HCT116 (cell line): ENCODE measurements at regions not wholly inside any gene's neighbourhood (a gene's known extent, or its start where the extent isn't known, plus 50 kb on each side); places are given as distances from the start of the nearest gene placed in this dataset.

Source experiments
- ATAC-seq: fragments of 200-7000 bp; cut with Tn5 transposase; 2 replicates; pipeline ENCODE4 v1.9.1; 2020; ENCODE audit warnings: mild to moderate bottlenecking, moderate library complexity
- BruUV-seq: library from RNA; stranded (reverse); fragments of 400-500 nt; replicated peaks from 2 replicates; lab custom pipeline; 2021; lab: Mats Ljungman, UMichigan
- CTCF ChIA-PET: fragments of 300-600 bp; sonication (Branson Sonifier 250); formaldehyde crosslinking; loops from one replicate; lab custom pipeline; 2021; ENCODE audit warnings: antibody characterized with exemption; lab: Charles Lee
- POLR2A ChIA-PET: fragments of 300-600, 350-600 bp; sonication (Branson Sonifier 250); formaldehyde crosslinking; loops from one replicate; lab custom pipeline; 2021; ENCODE audit warnings: antibody characterized with exemption; lab: Charles Lee
- RAD21 ChIA-PET, 2 experiments: fragments of 300-600 bp; sonication (Branson Sonifier 250); formaldehyde crosslinking; loops; one replicate each; lab custom pipeline; 2023; ENCODE audit warnings: low total read pairs in 2 of 2; ENCODE audit not compliant: uncharacterized antibody in 2 of 2, unreplicated experiment in 2 of 2, low non-redundant PET in 1 of 2; lab: Charles Lee
- DNase-seq: peaks from one replicate; pipeline ENCODE4 v3.0.0-alpha.2; 2010; ENCODE audit warnings: low read depth, low spot score
- H2AFZ ChIP-seq: fragments of 200-600 bp; shearing (Covaris generic), sonication (generic); 2 replicates; pipeline ENCODE4 v1.6.1; 2017; ENCODE audit warnings: low read depth, mixed run types, mixed read lengths, antibody characterized with exemption, low read length; ENCODE audit not compliant: poor library complexity, severe bottlenecking
- H3K27ac ChIP-seq: 2 replicates; pipeline ENCODE4 v1.5.1; 2012; ENCODE audit warnings: low read depth, low read length
- H3K27me3 ChIP-seq: fragments of 200-600 bp; sonication (generic); 2 replicates; pipeline ENCODE4 v1.6.1; 2016; ENCODE audit warnings: mixed run types, low read length, mixed read lengths; ENCODE audit not compliant: insufficient read depth
- H3K36me3 ChIP-seq, 2 experiments: fragments of 200-500 bp in 1 of 2; fragments of 200-600 bp in 1 of 2; sonication (Bioruptor generic) in 1 of 2; sonication (generic) in 1 of 2; 2 replicates each; pipeline versions ENCODE4 v1.5.1 to v1.6.1; 2014 to 2016; ENCODE audit warnings: low read length in 2 of 2, inconsistent platforms in 1 of 2, mixed read lengths in 1 of 2, mixed run types in 1 of 2; ENCODE audit not compliant: insufficient read depth in 2 of 2, control insufficient read depth in 1 of 2
- H3K4me1 ChIP-seq, 2 experiments: fragments of 200-600 bp in 1 of 2; sonication (generic) in 1 of 2; 2 replicates each; pipeline versions ENCODE4 v1.5.1 to v1.6.1; 2012 to 2017; ENCODE audit warnings: low read length in 2 of 2, inconsistent platforms in 1 of 2, mild to moderate bottlenecking in 1 of 2, mixed read lengths in 1 of 2, mixed run types in 1 of 2, moderate library complexity in 1 of 2; ENCODE audit not compliant: insufficient read depth in 2 of 2, control insufficient read depth in 1 of 2
- H3K4me2 ChIP-seq: fragments of 200-600 bp; sonication (generic); 2 replicates; pipeline ENCODE4 v1.6.1; 2017; ENCODE audit warnings: mixed run types, low read length, mixed read lengths
- H3K4me3 ChIP-seq, 2 experiments: fragments of 200-600 bp in 1 of 2; sonication (generic) in 1 of 2; replicated peaks in 1 of 2; 2 replicates each; pipeline ENCODE4 v1.5.1; 2011 to 2016; ENCODE audit warnings: low read length in 2 of 2, control low read depth in 1 of 2, low read depth in 1 of 2, mild to moderate bottlenecking in 1 of 2, mixed read lengths in 1 of 2, mixed run types in 1 of 2
- H3K79me2 ChIP-seq: fragments of 200-600 bp; sonication (generic); 2 replicates; pipeline ENCODE4 v1.6.1; 2017; ENCODE audit warnings: mild to moderate bottlenecking, mixed run types, low read length, moderate library complexity, mixed read lengths; ENCODE audit not compliant: insufficient read depth
- H3K9ac ChIP-seq: fragments of 200-600 bp; sonication (generic); 2 replicates; pipeline ENCODE4 v1.6.1; 2016; ENCODE audit warnings: low read length, mixed read lengths
- H3K9me2 ChIP-seq: fragments of 200-600 bp; sonication (generic), shearing (Covaris generic); 2 replicates; pipeline ENCODE4 v1.6.1; 2017; ENCODE audit warnings: mixed run types, mild to moderate bottlenecking, moderate library complexity; ENCODE audit not compliant: insufficient read depth
- H3K9me3 ChIP-seq, 2 experiments: fragments of 200-500 bp in 1 of 2; fragments of 200-600 bp in 1 of 2; sonication (Bioruptor generic) in 1 of 2; sonication (generic) in 1 of 2; 2 replicates each; pipeline ENCODE4 v1.6.1; 2014 to 2017; ENCODE audit warnings: low read length in 2 of 2, mixed read lengths in 2 of 2, inconsistent platforms in 1 of 2, low read depth in 1 of 2, mild to moderate bottlenecking in 1 of 2, mixed run types in 1 of 2, moderate library complexity in 1 of 2; ENCODE audit not compliant: control insufficient read depth in 1 of 2, insufficient read depth in 1 of 2
- H4K20me1 ChIP-seq: fragments of 200-600 bp; sonication (generic), shearing (Covaris generic); 2 replicates; pipeline ENCODE4 v1.6.1; 2017; ENCODE audit warnings: mixed run types, mild to moderate bottlenecking, moderate library complexity; ENCODE audit not compliant: insufficient read depth
- CBX3 ChIP-seq: IDR thresholded peaks from 2 replicates; pipeline ENCODE4 v1.6.1; 2012; ENCODE audit warnings: low read depth
- FOSL1 ChIP-seq: IDR thresholded peaks from 2 replicates; pipeline ENCODE4 v1.6.1; 2012; ENCODE audit warnings: low read depth
- POLR2AphosphoS5 ChIP-seq: IDR thresholded peaks from 2 replicates; pipeline ENCODE4 v1.6.1; 2011; ENCODE audit warnings: mild to moderate bottlenecking, low read depth, low read length, moderate library complexity
- SIN3A ChIP-seq: IDR thresholded peaks from 2 replicates; pipeline ENCODE4 v1.6.1; 2012; ENCODE audit warnings: low read depth
- SP1 ChIP-seq: IDR thresholded peaks from 2 replicates; pipeline ENCODE4 v1.6.1; 2012; ENCODE audit warnings: low read depth
- TCF7L2 ChIP-seq: IDR thresholded peaks from 2 replicates; pipeline ENCODE4 v1.7.0; 2011; ENCODE audit warnings: borderline replicate concordance, inconsistent platforms; ENCODE audit not compliant: insufficient read depth, insufficient read length; ENCODE audit errors: extremely low read depth
- YY1 ChIP-seq: IDR thresholded peaks from 2 replicates; pipeline ENCODE4 v1.6.1; 2011; ENCODE audit warnings: low read length, low read depth, moderate library complexity, mild to moderate bottlenecking; ENCODE audit not compliant: insufficient replicate concordance; ENCODE audit errors: extremely low read depth
- ZFX ChIP-seq: fragments of 450-650 bp; IDR thresholded peaks from 2 replicates; pipeline ENCODE4 v1.6.1; 2017
- ZNF274 ChIP-seq: fragments of 200-500 bp; sonication (Bioruptor generic); IDR thresholded peaks from 2 replicates; pipeline ENCODE4 v1.6.1; 2014; ENCODE audit warnings: mild to moderate bottlenecking, low read depth, low read length, inconsistent platforms
- intact Hi-C: fragments of 100-400 bp; cut with micrococcal nuclease; formaldehyde crosslinking; loops from 2 replicates; pipeline ENCODE4 v1.10.0; 2022
- TF ChIP-seq, protein P1 (sequence below): IDR thresholded peaks from 2 replicates; pipeline ENCODE4 v1.6.1; 2012; ENCODE audit warnings: low read depth
- TF ChIP-seq, protein P2 (sequence below): IDR thresholded peaks from 2 replicates; pipeline ENCODE4 v1.6.1; 2012
- TF ChIP-seq, protein P3 (sequence below): IDR thresholded peaks from 2 replicates; pipeline ENCODE4 v1.6.1; 2011; ENCODE audit warnings: mild to moderate bottlenecking, low read length, moderate library complexity; ENCODE audit not compliant: insufficient replicate concordance; ENCODE audit errors: extremely low read depth

DNA sequence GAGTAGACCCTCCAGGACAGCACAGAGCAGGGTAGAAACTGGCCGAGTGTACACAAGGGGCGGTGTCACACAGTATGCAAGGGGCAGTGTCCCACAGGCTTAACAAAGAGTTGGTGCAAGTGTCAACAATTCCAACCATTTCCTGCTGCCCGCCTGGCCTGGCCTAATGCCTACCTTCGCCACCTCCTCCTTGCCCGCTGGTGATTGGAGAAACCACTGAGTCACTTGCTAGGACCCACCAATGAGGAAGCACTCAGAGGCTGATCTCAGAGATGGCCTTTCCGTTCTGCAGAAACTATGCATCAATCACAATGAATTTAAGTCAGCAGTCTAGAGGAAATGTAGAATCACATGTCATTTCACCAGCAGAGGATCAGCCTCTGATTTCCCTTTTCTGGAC is 263.3 kb upstream of the PKDCC start (continued):
- TF ChIP-seq, protein P1, sequence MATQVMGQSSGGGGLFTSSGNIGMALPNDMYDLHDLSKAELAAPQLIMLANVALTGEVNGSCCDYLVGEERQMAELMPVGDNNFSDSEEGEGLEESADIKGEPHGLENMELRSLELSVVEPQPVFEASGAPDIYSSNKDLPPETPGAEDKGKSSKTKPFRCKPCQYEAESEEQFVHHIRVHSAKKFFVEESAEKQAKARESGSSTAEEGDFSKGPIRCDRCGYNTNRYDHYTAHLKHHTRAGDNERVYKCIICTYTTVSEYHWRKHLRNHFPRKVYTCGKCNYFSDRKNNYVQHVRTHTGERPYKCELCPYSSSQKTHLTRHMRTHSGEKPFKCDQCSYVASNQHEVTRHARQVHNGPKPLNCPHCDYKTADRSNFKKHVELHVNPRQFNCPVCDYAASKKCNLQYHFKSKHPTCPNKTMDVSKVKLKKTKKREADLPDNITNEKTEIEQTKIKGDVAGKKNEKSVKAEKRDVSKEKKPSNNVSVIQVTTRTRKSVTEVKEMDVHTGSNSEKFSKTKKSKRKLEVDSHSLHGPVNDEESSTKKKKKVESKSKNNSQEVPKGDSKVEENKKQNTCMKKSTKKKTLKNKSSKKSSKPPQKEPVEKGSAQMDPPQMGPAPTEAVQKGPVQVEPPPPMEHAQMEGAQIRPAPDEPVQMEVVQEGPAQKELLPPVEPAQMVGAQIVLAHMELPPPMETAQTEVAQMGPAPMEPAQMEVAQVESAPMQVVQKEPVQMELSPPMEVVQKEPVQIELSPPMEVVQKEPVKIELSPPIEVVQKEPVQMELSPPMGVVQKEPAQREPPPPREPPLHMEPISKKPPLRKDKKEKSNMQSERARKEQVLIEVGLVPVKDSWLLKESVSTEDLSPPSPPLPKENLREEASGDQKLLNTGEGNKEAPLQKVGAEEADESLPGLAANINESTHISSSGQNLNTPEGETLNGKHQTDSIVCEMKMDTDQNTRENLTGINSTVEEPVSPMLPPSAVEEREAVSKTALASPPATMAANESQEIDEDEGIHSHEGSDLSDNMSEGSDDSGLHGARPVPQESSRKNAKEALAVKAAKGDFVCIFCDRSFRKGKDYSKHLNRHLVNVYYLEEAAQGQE, result no peak
- TF ChIP-seq, all 23 proteins: peak for 0

DNA sequence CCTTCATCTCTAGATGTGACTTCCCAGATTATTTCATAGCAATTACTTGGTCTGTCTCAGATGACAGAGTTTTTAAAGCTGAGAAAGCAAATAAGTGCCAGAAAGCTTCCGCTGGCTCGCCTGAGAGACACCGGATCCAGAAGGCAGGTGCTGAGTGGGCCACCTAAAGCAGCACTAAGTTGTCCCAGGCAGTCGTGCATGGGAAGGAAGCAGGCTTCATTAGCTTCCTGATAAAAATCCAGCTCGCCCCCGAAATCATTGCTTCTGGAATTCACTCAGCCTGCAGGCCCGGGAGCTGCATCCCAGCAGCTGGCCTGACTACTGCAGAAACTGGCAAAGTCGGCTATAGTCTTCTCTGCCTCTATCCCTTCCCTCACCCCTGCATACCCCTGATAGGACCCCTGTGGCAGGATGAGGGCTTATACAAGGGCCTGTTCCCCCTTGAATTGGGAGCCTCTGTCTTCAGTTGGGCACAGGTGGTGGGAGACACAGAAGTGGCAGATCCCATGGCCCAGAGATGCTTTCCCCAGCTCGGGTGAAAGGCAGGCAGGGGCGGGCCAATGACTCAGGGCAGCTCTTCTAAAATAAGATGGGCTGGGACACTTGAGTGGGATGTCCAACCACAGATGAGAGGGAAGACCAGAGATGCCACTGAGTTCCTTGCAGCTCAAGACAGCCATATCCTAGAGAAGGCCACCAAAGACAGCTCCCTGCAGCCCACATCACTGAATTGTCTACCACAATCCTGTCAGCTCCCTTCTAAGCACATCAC is 262.4 kb upstream of the PKDCC start:
- H3K27me3 ChIP-seq, result peaks cover 4% of the 10 kb centered on the region; the same call in 1 of the 2 replicates
- H3K79me2 ChIP-seq, result no peaks in the 10 kb centered on the region
- no peak overlapping the region for H3K9ac ChIP-seq
- intact Hi-C loops, result loop anchor here (10.0 kb wide), 1 partner anchor 1951 kb away; no protein-coding TSS in a partner anchor
- no peaks in the 10 kb centered on the region for H4K20me1 ChIP-seq
- TF ChIP-seq FOSL1 (no peak), TCF7L2 (no peak), POLR2AphosphoS5 (no peak), YY1 (no peak), SP1 (no peak), CBX3 (no peak), ZFX (no peak), SIN3A (no peak), ZNF274 (no peak)
- TF ChIP-seq, protein P2, sequence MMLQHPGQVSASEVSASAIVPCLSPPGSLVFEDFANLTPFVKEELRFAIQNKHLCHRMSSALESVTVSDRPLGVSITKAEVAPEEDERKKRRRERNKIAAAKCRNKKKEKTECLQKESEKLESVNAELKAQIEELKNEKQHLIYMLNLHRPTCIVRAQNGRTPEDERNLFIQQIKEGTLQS, result no peak
- TF ChIP-seq, protein P3, sequence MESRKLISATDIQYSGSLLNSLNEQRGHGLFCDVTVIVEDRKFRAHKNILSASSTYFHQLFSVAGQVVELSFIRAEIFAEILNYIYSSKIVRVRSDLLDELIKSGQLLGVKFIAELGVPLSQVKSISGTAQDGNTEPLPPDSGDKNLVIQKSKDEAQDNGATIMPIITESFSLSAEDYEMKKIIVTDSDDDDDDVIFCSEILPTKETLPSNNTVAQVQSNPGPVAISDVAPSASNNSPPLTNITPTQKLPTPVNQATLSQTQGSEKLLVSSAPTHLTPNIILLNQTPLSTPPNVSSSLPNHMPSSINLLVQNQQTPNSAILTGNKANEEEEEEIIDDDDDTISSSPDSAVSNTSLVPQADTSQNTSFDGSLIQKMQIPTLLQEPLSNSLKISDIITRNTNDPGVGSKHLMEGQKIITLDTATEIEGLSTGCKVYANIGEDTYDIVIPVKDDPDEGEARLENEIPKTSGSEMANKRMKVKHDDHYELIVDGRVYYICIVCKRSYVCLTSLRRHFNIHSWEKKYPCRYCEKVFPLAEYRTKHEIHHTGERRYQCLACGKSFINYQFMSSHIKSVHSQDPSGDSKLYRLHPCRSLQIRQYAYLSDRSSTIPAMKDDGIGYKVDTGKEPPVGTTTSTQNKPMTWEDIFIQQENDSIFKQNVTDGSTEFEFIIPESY, result no peak
- H3K36me3 ChIP-seq, result no peaks in the 10 kb centered on the region
- H3K4me3 ChIP-seq, result no peak overlapping the region
- BruUV-seq, result no TSS peak
- H3K9me2 ChIP-seq, result no peaks in the 10 kb centered on the region
- no peak for DNase-seq
- no peak overlapping the region for H3K4me2 ChIP-seq
- no peaks in the 10 kb centered on the region for H3K4me1 ChIP-seq
- ChIA-PET CTCF (interaction anchor here (1.0 kb wide), 1 partner anchor 371 kb away, joined by 3 read pairs; no protein-coding TSS in a partner anchor), RAD21 (no interaction called here), POLR2A (no interaction called here)
- no peak overlapping the region for H3K27ac ChIP-seq
- no peak overlapping the region for H2AFZ ChIP-seq
- no peaks in the 10 kb centered on the region for H3K9me3 ChIP-seq
- ATAC-seq, result no peak
